ENCODE measurements at regions not wholly inside any gene's neighbourhood (a gene's known extent, or its start where the extent isn't known, plus 50 kb on each side); places are given as distances from the start of the nearest gene placed in this dataset.

- FAIRE-seq (no peak), DNase-seq (ENCODE audit: insufficient read length, low spot score) (no peak)
- TF ChIP-seq POLR2A (IDR thresholded peaks at IDR 0.05; ENCODE audit: low read depth, low read length): no peak
Measured at GRCh38 chr11:70696564-70696963, 298.2 kb downstream of the CTTN start.

DNA sequence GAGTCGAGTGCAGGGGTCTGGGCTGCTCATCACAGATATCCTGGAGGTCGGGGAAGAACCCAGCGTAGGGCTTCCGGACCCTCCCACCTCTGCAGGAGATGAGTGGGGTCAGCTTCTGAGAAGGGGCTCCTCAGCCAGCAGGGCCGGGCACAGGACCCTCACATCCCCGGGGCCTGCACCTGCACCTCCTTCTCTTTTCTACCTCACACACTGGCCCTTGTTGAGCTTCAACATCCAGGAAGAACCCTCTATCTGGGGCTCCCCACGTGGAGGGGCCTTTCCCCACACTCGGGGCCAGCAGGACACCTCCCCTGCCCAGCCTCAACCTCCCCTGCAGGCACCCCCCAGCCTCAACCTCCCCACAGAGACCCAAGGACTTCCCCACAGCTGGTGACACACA, 299.4 kb downstream of the CTTN start:
- TF ChIP-seq POLR2A (IDR thresholded peaks at IDR 0.05; ENCODE audit: low read depth, low read length): no peak
- DNase-seq (ENCODE audit: insufficient read length, low spot score) (no peak), FAIRE-seq (no peak)

DNA sequence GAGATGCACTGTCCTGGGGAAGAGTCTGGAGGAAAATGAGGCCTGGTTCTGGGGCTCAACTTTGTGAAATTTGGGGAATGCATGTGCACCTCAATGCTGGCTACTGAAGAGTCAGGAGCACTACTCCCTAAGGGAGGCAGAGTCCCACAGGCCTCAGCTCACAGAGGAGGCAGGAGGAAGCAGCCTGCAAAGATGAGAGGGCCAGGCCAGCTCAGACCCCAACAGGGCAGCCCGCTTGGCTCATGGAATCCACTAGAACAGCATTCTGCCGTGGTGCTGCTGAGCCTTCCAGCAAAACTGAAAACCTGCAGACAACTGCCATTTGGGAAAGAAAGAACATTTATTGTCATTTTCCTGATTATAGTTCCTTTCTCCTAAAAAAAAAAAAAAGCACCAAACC, 300.5 kb downstream of the CTTN start:
- no peak for TF ChIP-seq POLR2A (IDR thresholded peaks at IDR 0.05; ENCODE audit: low read depth, low read length)
- FAIRE-seq (no peak), DNase-seq (ENCODE audit: insufficient read length, low spot score) (no peak)

DNA sequence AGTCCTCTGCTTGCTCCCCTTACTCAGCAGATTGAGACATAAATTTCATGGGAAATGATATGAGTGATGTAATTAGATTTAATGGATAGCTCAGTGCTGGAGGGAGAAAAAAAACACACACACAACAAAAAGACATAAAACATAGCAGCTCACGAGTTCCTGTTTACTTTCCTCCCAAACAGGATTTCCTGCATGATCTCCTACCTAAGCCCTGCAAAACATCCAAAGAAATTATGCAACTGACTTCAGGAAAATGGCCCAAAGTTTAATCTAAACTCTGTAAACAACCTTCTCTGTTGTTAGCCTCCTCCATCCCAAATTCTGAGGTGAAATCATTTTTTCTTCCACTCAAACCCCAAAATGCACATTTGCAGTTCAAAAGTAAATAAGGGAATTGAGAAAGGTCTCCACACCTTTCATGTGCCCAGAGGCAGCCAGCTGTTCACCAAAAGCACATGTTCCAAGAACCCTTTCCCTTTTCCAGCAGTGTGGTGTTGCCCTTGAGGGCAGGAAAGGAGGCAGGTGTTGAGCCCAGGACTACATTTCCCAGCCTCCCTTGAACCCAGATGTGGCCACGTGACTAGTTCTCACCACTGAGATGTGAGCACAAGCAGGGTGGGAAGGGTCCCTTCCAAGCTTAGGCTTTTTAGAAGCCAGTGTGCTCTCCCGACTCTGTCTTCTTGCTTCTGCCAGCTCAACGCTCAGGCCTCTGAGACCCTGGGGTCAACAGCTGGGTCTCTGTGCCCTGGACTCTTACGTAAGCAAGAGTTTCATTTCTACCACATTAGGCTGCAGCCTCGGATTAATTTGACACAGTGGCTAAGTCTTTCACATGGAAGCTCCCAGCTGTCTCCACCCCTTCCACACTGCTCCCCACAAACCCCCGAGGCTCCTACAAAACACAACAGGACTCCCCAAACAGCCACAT, 301.2 kb downstream of the CTTN start:
- DNase-seq (ENCODE audit: insufficient read length, low spot score) (no peak), FAIRE-seq (no peak)
- TF ChIP-seq POLR2A (IDR thresholded peaks at IDR 0.05; ENCODE audit: low read depth, low read length): no peak

DNA sequence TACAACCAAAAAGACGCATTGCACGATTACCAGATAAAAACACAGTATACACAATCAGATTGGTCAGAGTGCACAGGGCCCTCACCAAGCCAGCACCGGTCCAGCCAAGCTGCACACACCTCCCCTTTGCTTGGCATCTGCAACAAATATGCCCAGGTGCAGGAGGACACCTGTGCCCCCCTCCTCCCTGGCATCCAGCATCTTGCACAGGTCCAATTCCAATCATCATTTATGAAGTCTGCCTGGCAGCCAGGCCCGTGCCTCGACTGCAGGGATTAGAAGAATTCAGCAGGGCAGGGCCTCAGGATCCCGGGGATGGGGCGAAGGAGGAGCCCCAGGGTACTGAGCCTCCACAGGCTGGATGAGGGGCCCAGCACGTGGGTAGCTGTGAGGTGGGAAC, 302.1 kb downstream of the CTTN start:
- FAIRE-seq (no peak), DNase-seq (ENCODE audit: insufficient read length, low spot score) (no peak)
- no peak for TF ChIP-seq POLR2A (IDR thresholded peaks at IDR 0.05; ENCODE audit: low read depth, low read length)

- FAIRE-seq: no peak
- no peak for DNase-seq (ENCODE audit: insufficient read length, low spot score)
- no peak for TF ChIP-seq POLR2A (IDR thresholded peaks at IDR 0.05; ENCODE audit: low read depth, low read length)
Measured at GRCh38 chr11:70700871-70701270, 302.5 kb downstream of the CTTN start.

- no peak for FAIRE-seq
- TF ChIP-seq POLR2A (IDR thresholded peaks at IDR 0.05; ENCODE audit: low read depth, low read length): no peak
- DNase-seq (ENCODE audit: insufficient read length, low spot score): no peak
Measured at GRCh38 chr11:70702040-70702648, 303.8 kb downstream of the CTTN start.

DNA sequence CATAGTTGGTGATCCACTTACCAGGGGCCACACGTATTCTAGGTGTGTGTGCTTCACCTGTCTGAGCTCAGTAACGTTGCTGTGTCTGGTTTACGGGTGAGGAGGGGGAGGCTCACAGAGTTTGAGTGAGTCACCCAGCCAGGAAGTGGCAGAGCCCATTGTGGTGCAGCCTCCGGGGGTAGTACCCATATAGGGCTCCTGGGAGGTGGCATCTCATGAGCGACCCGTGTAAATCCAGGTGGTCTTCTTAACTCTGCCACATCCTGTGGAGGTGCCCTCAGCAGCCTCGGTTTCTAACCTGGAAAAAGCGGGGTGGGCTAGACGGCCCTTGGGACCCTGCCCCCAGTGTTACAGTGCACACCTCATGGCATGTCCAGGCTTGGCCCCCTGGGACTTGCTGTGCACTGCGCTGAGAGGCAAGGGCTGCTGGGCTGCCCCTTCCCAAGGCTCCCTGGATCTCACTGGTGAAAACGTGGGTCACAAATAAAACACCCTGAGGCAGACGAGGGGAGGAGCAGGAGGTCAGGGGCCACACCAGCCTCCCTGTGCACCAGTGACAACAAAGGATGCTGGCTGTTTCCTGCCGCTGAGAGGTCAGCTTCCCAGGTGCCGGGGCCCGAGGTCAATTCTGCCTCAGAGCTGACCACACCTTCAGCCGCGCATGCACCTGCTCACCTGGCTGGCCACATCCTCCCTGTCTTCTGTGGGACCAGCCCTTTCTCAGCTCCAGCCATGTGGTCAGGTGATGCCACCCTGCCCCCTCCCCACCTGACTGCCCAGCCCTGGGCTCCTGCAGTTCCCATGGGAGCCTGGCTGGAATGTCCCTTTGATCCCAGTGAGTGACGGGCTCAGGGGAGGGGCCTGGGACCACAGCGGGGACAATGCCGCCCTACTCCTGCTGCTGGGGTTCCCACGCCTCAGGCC, 305.1 kb downstream of the CTTN start:
- TF ChIP-seq POLR2A (IDR thresholded peaks at IDR 0.05; ENCODE audit: low read depth, low read length): no peak
- no peak for FAIRE-seq
- DNase-seq (ENCODE audit: insufficient read length, low spot score): no peak

DNA sequence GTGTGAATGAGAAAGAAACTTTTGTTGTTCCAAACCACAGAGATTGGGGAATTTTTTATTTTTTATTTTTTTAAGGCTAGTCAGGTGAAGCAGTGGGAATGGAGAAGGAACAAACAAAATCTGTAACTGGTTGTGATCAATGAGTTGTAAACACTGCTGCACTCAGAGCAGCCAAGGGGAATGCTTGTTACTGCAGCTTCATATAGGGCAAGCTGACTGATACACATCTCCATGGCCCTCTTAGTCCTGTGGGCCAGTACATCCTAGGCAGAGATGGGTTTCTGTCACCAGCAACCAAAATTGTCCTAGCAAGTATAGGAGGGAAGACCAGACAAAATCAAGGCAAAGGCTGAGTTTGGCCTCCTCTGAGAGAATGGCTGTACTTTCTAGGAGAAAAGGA, 306.8 kb downstream of the CTTN start:
- no peak for TF ChIP-seq POLR2A (IDR thresholded peaks at IDR 0.05; ENCODE audit: low read depth, low read length)
- DNase-seq (ENCODE audit: insufficient read length, low spot score) (no peak), FAIRE-seq (no peak)

DNA sequence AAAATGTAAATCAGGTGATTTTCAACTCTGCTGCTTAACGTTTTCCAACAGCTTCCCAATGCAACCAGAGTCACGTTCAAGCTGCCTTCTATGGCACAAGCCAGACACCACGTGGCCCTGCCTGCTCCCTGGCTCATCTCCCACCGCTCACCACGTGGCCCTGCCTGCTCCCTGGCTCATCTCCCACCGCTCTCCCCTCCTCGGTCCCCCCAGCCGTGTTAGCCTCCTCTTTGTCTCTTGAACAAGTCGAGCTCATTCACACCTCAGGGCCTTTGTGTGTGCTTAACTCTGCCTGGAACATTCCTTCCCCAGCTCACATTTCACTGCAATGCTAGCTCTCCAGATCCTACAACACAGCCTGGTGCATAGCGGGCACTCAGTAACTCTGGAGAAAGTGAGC, 307.6 kb downstream of the CTTN start:
- no peak for TF ChIP-seq POLR2A (IDR thresholded peaks at IDR 0.05; ENCODE audit: low read depth, low read length)
- no peak for FAIRE-seq
- DNase-seq (ENCODE audit: insufficient read length, low spot score): no peak

DNA sequence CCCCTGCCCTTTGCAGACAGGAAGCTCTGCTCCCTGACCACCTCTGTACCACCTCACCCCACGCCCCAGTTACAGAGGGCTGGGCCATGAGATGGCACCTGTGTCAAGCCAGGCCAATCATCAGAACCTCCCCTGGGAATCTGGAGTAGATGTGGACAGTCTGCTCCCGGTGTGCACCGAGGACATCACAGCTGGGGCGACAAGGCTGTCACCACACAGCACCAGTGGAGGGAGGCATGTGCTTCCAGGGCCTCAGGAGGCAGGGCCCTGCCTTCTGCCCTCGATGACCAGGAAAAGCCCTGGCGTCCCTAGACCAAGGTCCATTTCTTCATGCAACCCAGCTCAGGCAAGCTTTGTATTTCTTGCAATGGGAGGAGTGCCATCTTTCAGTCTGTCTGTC, 309.5 kb downstream of the CTTN start:
- DNase-seq (ENCODE audit: insufficient read length, low spot score) (no peak), FAIRE-seq (no peak)
- no peak for TF ChIP-seq POLR2A (IDR thresholded peaks at IDR 0.05; ENCODE audit: low read depth, low read length)

- no peak for DNase-seq (ENCODE audit: insufficient read length, low spot score)
- FAIRE-seq: no peak
- no peak for TF ChIP-seq POLR2A (IDR thresholded peaks at IDR 0.05; ENCODE audit: low read depth, low read length)
Measured at GRCh38 chr11:70709596-70709995, 311.3 kb downstream of the CTTN start.

- no peak for DNase-seq (ENCODE audit: insufficient read length, low spot score)
- no peak for TF ChIP-seq POLR2A (IDR thresholded peaks at IDR 0.05; ENCODE audit: low read depth, low read length)
- no peak for FAIRE-seq
Measured at GRCh38 chr11:70710192-70710591, 311.9 kb downstream of the CTTN start.

GRCh38 chr11:70710601-70711000, 312.3 kb downstream of the CTTN start:
- no peak for FAIRE-seq

More at GRCh38 chr11:70710601-70711000, 312.3 kb downstream of the CTTN start:
- no peak for TF ChIP-seq POLR2A (IDR thresholded peaks at IDR 0.05; ENCODE audit: low read depth, low read length)
- DNase-seq (ENCODE audit: insufficient read length, low spot score): no peak
